DOHH2 (cell line): ENCODE measurements at regions not wholly inside any gene's neighbourhood (a gene's known extent, or its start where the extent isn't known, plus 50 kb on each side); places are given as distances from the start of the nearest gene placed in this dataset.

Experiments
- H3F3A ChIP-seq: fragments of 200-600 bp; sonication (generic), shearing (Covaris generic); 2 replicates; pipeline ENCODE4 v1.6.0; 2016; ENCODE audit warnings: antibody characterized with exemption, mild to moderate bottlenecking; ENCODE audit not compliant: control insufficient read depth, insufficient read depth
- H3K27ac ChIP-seq: fragments of 200-600 bp; sonication (generic); 2 replicates; pipeline ENCODE4 v1.5.1; 2014; ENCODE audit warnings: low read depth, mild to moderate bottlenecking, low read length, moderate library complexity
- H3K27me3 ChIP-seq: fragments of 200-600 bp; sonication (generic); 2 replicates; pipeline ENCODE4 v1.6.1; 2014; ENCODE audit warnings: mild to moderate bottlenecking, low read length, mixed read lengths; ENCODE audit not compliant: control insufficient read depth
- H3K36me3 ChIP-seq: fragments of 200-600 bp; sonication (generic); 2 replicates; pipeline ENCODE4 v1.6.1; 2014; ENCODE audit warnings: mild to moderate bottlenecking, low read length, moderate library complexity, mixed read lengths; ENCODE audit not compliant: control insufficient read depth
- H3K4me1 ChIP-seq: fragments of 200-600 bp; sonication (generic); 2 replicates; pipeline ENCODE4 v1.6.1; 2014; ENCODE audit warnings: mild to moderate bottlenecking, low read length, mixed read lengths; ENCODE audit not compliant: control insufficient read depth
- H3K4me2 ChIP-seq: fragments of 200-600 bp; sonication (generic); 2 replicates; pipeline ENCODE4 v1.6.0; 2014; ENCODE audit warnings: mild to moderate bottlenecking, low read length, moderate library complexity
- H3K4me3 ChIP-seq: fragments of 200-600 bp; sonication (generic); 2 replicates; pipeline ENCODE4 v1.5.1; 2014; ENCODE audit warnings: mild to moderate bottlenecking, low read length, mixed read lengths
- H3K79me2 ChIP-seq: fragments of 200-600 bp; sonication (generic); 2 replicates; pipeline ENCODE4 v1.6.1; 2014; ENCODE audit warnings: mild to moderate bottlenecking, low read length, mixed read lengths; ENCODE audit not compliant: control insufficient read depth
- H3K9me2 ChIP-seq: fragments of 200-600 bp; sonication (generic); replicated peaks from 2 replicates; pipeline ENCODE4 v1.6.1; 2014; ENCODE audit warnings: mild to moderate bottlenecking, low read length, mixed read lengths; ENCODE audit not compliant: control insufficient read depth
- H3K9me3 ChIP-seq: fragments of 200-600 bp; sonication (generic); 2 replicates; pipeline ENCODE4 v1.6.1; 2014; ENCODE audit warnings: antibody characterized with exemption, low read length, mixed read lengths; ENCODE audit not compliant: control insufficient read depth, insufficient read depth
- H4K20me1 ChIP-seq: fragments of 200-600 bp; sonication (generic); 2 replicates; pipeline ENCODE4 v1.6.0; 2014; ENCODE audit warnings: low read depth, mild to moderate bottlenecking, antibody characterized with exemption, low read length, moderate library complexity; ENCODE audit not compliant: control insufficient read depth, insufficient read depth
- CTCF ChIP-seq: fragments of 200-600 bp; sonication (generic); IDR thresholded peaks from one replicate; pipeline ENCODE4 v1.5.1; 2014; ENCODE audit warnings: antibody characterized with exemption, mild to moderate bottlenecking, low read depth, low read length; ENCODE audit not compliant: poor library complexity, severe bottlenecking
- EZH2phosphoT487 ChIP-seq: fragments of 200-600 bp; sonication (generic); IDR thresholded peaks from 2 replicates; pipeline ENCODE4 v1.6.1; 2017; ENCODE audit warnings: borderline replicate concordance, mild to moderate bottlenecking, antibody characterized with exemption, low read length, moderate library complexity, mixed read lengths

- no peak overlapping the region for H3K4me2 ChIP-seq
- H3K27ac ChIP-seq, result no peak overlapping the region
- TF ChIP-seq CTCF, result no peak
- no peak for TF ChIP-seq EZH2phosphoT487
- no peaks in the 10 kb centered on the region for H4K20me1 ChIP-seq
- H3K9me3 ChIP-seq, result no peaks in the 10 kb centered on the region
- no peaks in the 10 kb centered on the region for H3K4me1 ChIP-seq
- H3F3A ChIP-seq, result no peaks in the 10 kb centered on the region
- H3K4me3 ChIP-seq, result no peak overlapping the region
- H3K9me2 ChIP-seq, result no peaks in the 10 kb centered on the region
- H3K27me3 ChIP-seq, result peaks cover 7% of the 10 kb centered on the region; the same call in 1 of the 2 replicates
- H3K36me3 ChIP-seq, result no peaks in the 10 kb centered on the region
- H3K79me2 ChIP-seq, result no peaks in the 10 kb centered on the region
These were observed 86.4 kb downstream of the IER5 start for GRCh38 chr1:181174861-181175260.

- H3K9me2 ChIP-seq, result no peaks in the 10 kb centered on the region
- TF ChIP-seq EZH2phosphoT487 (no peak), CTCF (no peak)
These were observed 86.9 kb downstream of the IER5 start for GRCh38 chr1:181175356-181175910.

GRCh38 chr1:181175955-181176354, 87.5 kb downstream of the IER5 start:
- Histone ChIP-seq H3K4me1 (no peaks in the 10 kb centered on the region), H3K27me3 (peaks cover 8% of the 10 kb centered on the region; the same call in 1 of the 2 replicates), H4K20me1 (no peaks in the 10 kb centered on the region), H3K4me3 (no peak overlapping the region), H3K9me3 (no peaks in the 10 kb centered on the region), H3F3A (no peaks in the 10 kb centered on the region), H3K79me2 (no peaks in the 10 kb centered on the region), H3K36me3 (no peaks in the 10 kb centered on the region), H3K9me2 (no peaks in the 10 kb centered on the region), H3K4me2 (no peak overlapping the region), H3K27ac (no peak overlapping the region)
- TF ChIP-seq CTCF (no peak), EZH2phosphoT487 (no peak)

More at GRCh38 chr1:181175356-181175910, 86.9 kb downstream of the IER5 start:
- no peaks in the 10 kb centered on the region for H3K9me3 ChIP-seq
- H3K79me2 ChIP-seq, result no peaks in the 10 kb centered on the region
- H3K4me3 ChIP-seq, result no peak overlapping the region
- peaks cover 9% of the 10 kb centered on the region; the same call in 1 of the 2 replicates for H3K27me3 ChIP-seq
- H3K27ac ChIP-seq, result no peak overlapping the region
- H3K4me1 ChIP-seq, result no peaks in the 10 kb centered on the region
- H3K36me3 ChIP-seq, result no peaks in the 10 kb centered on the region
- H4K20me1 ChIP-seq, result no peaks in the 10 kb centered on the region
- H3K4me2 ChIP-seq, result no peak overlapping the region
- no peaks in the 10 kb centered on the region for H3F3A ChIP-seq
